Left colon (tissue), 2 donors: ENCODE measurements at regions not wholly inside any gene's neighbourhood (a gene's known extent, or its start where the extent isn't known, plus 50 kb on each side); places are given as distances from the start of the nearest gene placed in this dataset.
"Not testable (repeated sequence)": the region's sequence is repeated elsewhere in the genome, so short reads cannot be mapped to it uniquely, and the experiment has no call there.

Source experiments
- ATAC-seq: fragments of 200-7000 bp; cut with Tn5 transposase; one replicate; pipeline ENCODE4 v1.9.1; 2020; ENCODE audit warnings: mild to moderate bottlenecking, moderate library complexity
- DNase-seq, 2 donors: peaks; one replicate each; pipeline ENCODE4 v3.0.0-alpha.2; 2020
- intact Hi-C, 2 donors: fragments of 100-400 bp; cut with DNase I in 1 of 2; cut with micrococcal nuclease in 1 of 2; formaldehyde crosslinking; loops; one replicate each; pipeline versions ENCODE4 v1.11.2 to v1.14.0; 2022; cut with DNase I, micrococcal nuclease
- donor health status: DM: no; HTN: no; CAD: no.
- donor health status: DM: yes; HTN: yes; CAD: no.

- DNase-seq (no peak), ATAC-seq (no peak)
- intact Hi-C loops = no loop called here
These were observed 313.0 kb downstream of the CETN3 start for GRCh38 chr5:90096415-90097081.

GRCh38 chr5:90095292-90096060, 314.1 kb downstream of the CETN3 start:
- DNase-seq (no peak), ATAC-seq (no peak)
- intact Hi-C loops = no loop called here

GRCh38 chr5:90093751-90094485, 315.6 kb downstream of the CETN3 start:
- no peak for ATAC-seq

GRCh38 chr5:90092734-90093133, 316.8 kb downstream of the CETN3 start:
- ATAC-seq (no peak), DNase-seq (no peak)
- intact Hi-C loops = no loop called here

More at GRCh38 chr5:90093751-90094485, 315.6 kb downstream of the CETN3 start:
- DNase-seq = no peak
- intact Hi-C loops = no loop called here

- DNase-seq = no peak
- ATAC-seq = no peak
- intact Hi-C loops = no loop called here
These were observed 325.2 kb downstream of the CETN3 start for GRCh38 chr5:90084342-90084741.

GRCh38 chr5:90073026-90073570, 336.5 kb downstream of the CETN3 start:
- ATAC-seq, DNase-seq, intact Hi-C loops: not testable (repeated sequence)

GRCh38 chr5:90071656-90072055, 337.9 kb downstream of the CETN3 start:
- DNase-seq = no peak
- intact Hi-C loops = no loop called here
- ATAC-seq = no peak

GRCh38 chr5:90071066-90071465, 338.5 kb downstream of the CETN3 start:
- DNase-seq = no peak
- no peak for ATAC-seq
- intact Hi-C loops = no loop called here

- ATAC-seq (no peak), DNase-seq (no peak)
- intact Hi-C loops = no loop called here
These were observed 342.6 kb downstream of the CETN3 start for GRCh38 chr5:90066920-90067319.

- no peak for DNase-seq
These were observed 352.4 kb downstream of the CETN3 start for GRCh38 chr5:90056911-90057705.

GRCh38 chr5:90055831-90056328, 353.7 kb downstream of the CETN3 start:
- intact Hi-C loops = no loop called here
- ATAC-seq (no peak), DNase-seq (no peak)

More at GRCh38 chr5:90056911-90057705, 352.4 kb downstream of the CETN3 start:
- ATAC-seq = no peak
- intact Hi-C loops = no loop called here

GRCh38 chr5:90054612-90055011, 354.9 kb downstream of the CETN3 start:
- ATAC-seq (no peak), DNase-seq (no peak)
- intact Hi-C loops = no loop called here

- DNase-seq (no peak), ATAC-seq (no peak)
- intact Hi-C loops = no loop called here
These were observed 357.8 kb downstream of the CETN3 start for GRCh38 chr5:90051756-90052155.

- no peak for DNase-seq
- ATAC-seq = no peak
- intact Hi-C loops = no loop called here
These were observed 359.5 kb downstream of the CETN3 start for GRCh38 chr5:90050103-90050502.

- intact Hi-C loops = no loop called here
- DNase-seq (no peak), ATAC-seq (no peak)
These were observed 362.4 kb downstream of the CETN3 start for GRCh38 chr5:90047113-90047512.

- ATAC-seq, DNase-seq, intact Hi-C loops: not testable (repeated sequence)
These were observed 369.5 kb downstream of the CETN3 start for GRCh38 chr5:90040082-90040481.

- DNase-seq (no peak), ATAC-seq (no peak)
- intact Hi-C loops = no loop called here
These were observed 371.9 kb downstream of the CETN3 start for GRCh38 chr5:90037646-90038045.

GRCh38 chr5:90022711-90023053, 386.9 kb downstream of the CETN3 start:
- intact Hi-C loops = no loop called here
- DNase-seq (no peak), ATAC-seq (peak; percentile 56)
